Neural progenitor cell (in vitro differentiated cells): ENCODE measurements at regions not wholly inside any gene's neighbourhood (a gene's known extent, or its start where the extent isn't known, plus 50 kb on each side); places are given as distances from the start of the nearest gene placed in this dataset.

ENCODE experiments used
- DNase-seq: peaks from one replicate; pipeline ENCODE4 v3.0.0-alpha.2; 2016; ENCODE audit warnings: low spot score
- H2AFZ ChIP-seq: fragments of 200-600 bp; sonication (generic); replicated peaks from 2 replicates; pipeline ENCODE4 v1.6.1; 2016; ENCODE audit warnings: antibody characterized with exemption
- H3F3A ChIP-seq: fragments of 200-600 bp; sonication (generic); 2 replicates; pipeline ENCODE4 v1.6.1; 2016; ENCODE audit warnings: antibody characterized with exemption, low read depth
- H3K27ac ChIP-seq: fragments of 200-600 bp; sonication (generic); 2 replicates; pipeline ENCODE4 v1.5.1; 2016; ENCODE audit warnings: mild to moderate bottlenecking
- H3K27me3 ChIP-seq: fragments of 200-600 bp; sonication (generic); 2 replicates; pipeline ENCODE4 v1.6.1; 2016; ENCODE audit warnings: mild to moderate bottlenecking, moderate library complexity
- H3K36me3 ChIP-seq: fragments of 200-600 bp; sonication (generic); 2 replicates; pipeline ENCODE4 v1.5.1; 2016
- H3K4me1 ChIP-seq: fragments of 200-600 bp; sonication (generic); 2 replicates; pipeline ENCODE4 v1.6.1; 2016; ENCODE audit warnings: mixed run types
- H3K4me2 ChIP-seq: fragments of 200-600 bp; sonication (generic); 2 replicates; pipeline ENCODE4 v1.6.1; 2016
- H3K4me3 ChIP-seq: fragments of 200-600 bp; sonication (generic); 2 replicates; pipeline ENCODE4 v1.5.1; 2016
- H3K79me2 ChIP-seq: fragments of 200-600 bp; sonication (generic); 2 replicates; pipeline ENCODE4 v1.6.1; 2016; ENCODE audit warnings: low read depth
- H3K9ac ChIP-seq: fragments of 200-600 bp; sonication (generic); 2 replicates; pipeline ENCODE4 v1.6.1; 2016
- H3K9me3 ChIP-seq: fragments of 200-600 bp; sonication (generic); 2 replicates; pipeline ENCODE4 v1.5.1; 2016; ENCODE audit warnings: low read depth
- H4K20me1 ChIP-seq: fragments of 200-600 bp; sonication (generic); 2 replicates; pipeline ENCODE4 v1.6.1; 2016; ENCODE audit warnings: low read depth
- H3K27ac Mint-ChIP-seq: 3 replicates; pipeline ENCODE4 v1.8.0; 2021; ENCODE audit warnings: mixed read lengths
- H3K27me3 Mint-ChIP-seq: 2 replicates; pipeline ENCODE4 v1.8.0; 2022; ENCODE audit warnings: low read depth, mild to moderate bottlenecking, inconsistent platforms, moderate library complexity, mixed read lengths; ENCODE audit not compliant: insufficient read depth
- H3K36me3 Mint-ChIP-seq: 3 replicates; pipeline ENCODE4 v1.8.0; 2021; ENCODE audit warnings: mixed read lengths
- H3K4me1 Mint-ChIP-seq: 3 replicates; pipeline ENCODE4 v1.8.0; 2021; ENCODE audit warnings: mixed read lengths
- H3K4me3 Mint-ChIP-seq: 3 replicates; pipeline ENCODE4 v1.8.0; 2021; ENCODE audit warnings: mild to moderate bottlenecking, moderate library complexity, mixed read lengths
- H3K9me3 Mint-ChIP-seq: 3 replicates; pipeline ENCODE4 v1.8.0; 2020; ENCODE audit warnings: mixed read lengths
- EZH2 ChIP-seq: fragments of 200-600 bp; sonication (generic); IDR thresholded peaks from 2 replicates; pipeline ENCODE4 v1.6.1; 2017; ENCODE audit warnings: antibody characterized with exemption, mild to moderate bottlenecking, moderate library complexity
- EZH2phosphoT487 ChIP-seq: fragments of 200-600 bp; sonication (generic); IDR thresholded peaks from 2 replicates; pipeline ENCODE4 v1.6.1; 2017; ENCODE audit warnings: antibody characterized with exemption
- TF ChIP-seq, protein P1 (sequence below): fragments of 200-600 bp; sonication (generic); IDR thresholded peaks from 2 replicates; pipeline ENCODE4 v1.5.1; 2017; ENCODE audit warnings: antibody characterized with exemption, mild to moderate bottlenecking

- Histone ChIP-seq H3K27me3 (no peaks in the 10 kb centered on the region), H4K20me1 (no peaks in the 10 kb centered on the region), H3F3A (peaks cover 26% of the 10 kb centered on the region), H3K4me3 (no peak overlapping the region), H3K4me1 (peaks cover 34% of the 10 kb centered on the region), H3K36me3 (no peaks in the 10 kb centered on the region), H3K79me2 (no peaks in the 10 kb centered on the region), H3K9me3 (no peaks in the 10 kb centered on the region), H2AFZ (no peak overlapping the region), H3K4me2 (no peak overlapping the region), H3K9ac (no peak overlapping the region), H3K27ac (no peak overlapping the region)
- H3K9me3 Mint-ChIP-seq: peaks cover 22% of the 10 kb centered on the region
- H3K36me3 Mint-ChIP-seq: peaks cover 5% of the 10 kb centered on the region
- TF ChIP-seq EZH2: no peak
- TF ChIP-seq, protein P1, sequence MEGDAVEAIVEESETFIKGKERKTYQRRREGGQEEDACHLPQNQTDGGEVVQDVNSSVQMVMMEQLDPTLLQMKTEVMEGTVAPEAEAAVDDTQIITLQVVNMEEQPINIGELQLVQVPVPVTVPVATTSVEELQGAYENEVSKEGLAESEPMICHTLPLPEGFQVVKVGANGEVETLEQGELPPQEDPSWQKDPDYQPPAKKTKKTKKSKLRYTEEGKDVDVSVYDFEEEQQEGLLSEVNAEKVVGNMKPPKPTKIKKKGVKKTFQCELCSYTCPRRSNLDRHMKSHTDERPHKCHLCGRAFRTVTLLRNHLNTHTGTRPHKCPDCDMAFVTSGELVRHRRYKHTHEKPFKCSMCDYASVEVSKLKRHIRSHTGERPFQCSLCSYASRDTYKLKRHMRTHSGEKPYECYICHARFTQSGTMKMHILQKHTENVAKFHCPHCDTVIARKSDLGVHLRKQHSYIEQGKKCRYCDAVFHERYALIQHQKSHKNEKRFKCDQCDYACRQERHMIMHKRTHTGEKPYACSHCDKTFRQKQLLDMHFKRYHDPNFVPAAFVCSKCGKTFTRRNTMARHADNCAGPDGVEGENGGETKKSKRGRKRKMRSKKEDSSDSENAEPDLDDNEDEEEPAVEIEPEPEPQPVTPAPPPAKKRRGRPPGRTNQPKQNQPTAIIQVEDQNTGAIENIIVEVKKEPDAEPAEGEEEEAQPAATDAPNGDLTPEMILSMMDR: no peak
- no peak for TF ChIP-seq EZH2phosphoT487
- H3K4me1 Mint-ChIP-seq: peaks cover 29% of the 10 kb centered on the region
- peaks cover 21% of the 10 kb centered on the region for H3K27me3 Mint-ChIP-seq
- no peak overlapping the region for H3K27ac Mint-ChIP-seq
- no peak for DNase-seq
- H3K4me3 Mint-ChIP-seq: no peak overlapping the region
These were observed 87.1 kb upstream of the RGMA start for GRCh38 chr15:93176065-93176464.

- peaks cover 22% of the 10 kb centered on the region for H3K9me3 Mint-ChIP-seq
- H3K9me3 ChIP-seq: no peaks in the 10 kb centered on the region
These were observed 85.8 kb upstream of the RGMA start for GRCh38 chr15:93174836-93175235.

GRCh38 chr15:93173369-93173768, 84.4 kb upstream of the RGMA start:
- H3K9me3 ChIP-seq: no peaks in the 10 kb centered on the region
- H3K9ac ChIP-seq: no peak overlapping the region
- no peaks in the 10 kb centered on the region for H3K27me3 ChIP-seq
- Mint-ChIP-seq H3K27ac (no peak overlapping the region), H3K4me1 (peaks cover 10% of the 10 kb centered on the region), H3K27me3 (peaks cover 21% of the 10 kb centered on the region), H3K9me3 (peaks cover 22% of the 10 kb centered on the region), H3K36me3 (peaks cover 5% of the 10 kb centered on the region), H3K4me3 (no peak overlapping the region)
- H3K4me3 ChIP-seq: no peak overlapping the region
- H3F3A ChIP-seq: peaks cover 5% of the 10 kb centered on the region
- no peaks in the 10 kb centered on the region for H4K20me1 ChIP-seq
- no peak for TF ChIP-seq EZH2phosphoT487
- TF ChIP-seq, protein P1: no peak
- no peak for TF ChIP-seq EZH2
- peaks cover 13% of the 10 kb centered on the region for H3K4me1 ChIP-seq
- no peak overlapping the region for H3K4me2 ChIP-seq
- no peak overlapping the region for H3K27ac ChIP-seq
- no peaks in the 10 kb centered on the region for H3K79me2 ChIP-seq
- H2AFZ ChIP-seq: no peak overlapping the region
- no peaks in the 10 kb centered on the region for H3K36me3 ChIP-seq
- no peak for DNase-seq

More at GRCh38 chr15:93174836-93175235, 85.8 kb upstream of the RGMA start:
- Mint-ChIP-seq H3K27me3 (peaks cover 21% of the 10 kb centered on the region), H3K36me3 (peaks cover 5% of the 10 kb centered on the region), H3K27ac (no peak overlapping the region), H3K4me3 (no peak overlapping the region), H3K4me1 (peaks cover 22% of the 10 kb centered on the region)
- H3K27ac ChIP-seq: no peak overlapping the region
- DNase-seq: no peak
- no peaks in the 10 kb centered on the region for H4K20me1 ChIP-seq
- H3K4me3 ChIP-seq: no peak overlapping the region
- H2AFZ ChIP-seq: no peak overlapping the region
- H3K27me3 ChIP-seq: no peaks in the 10 kb centered on the region
- peaks cover 19% of the 10 kb centered on the region for H3F3A ChIP-seq
- no peak overlapping the region for H3K9ac ChIP-seq
- peaks cover 26% of the 10 kb centered on the region for H3K4me1 ChIP-seq
- no peak for TF ChIP-seq EZH2
- TF ChIP-seq EZH2phosphoT487: no peak
- TF ChIP-seq, protein P1: no peak
- H3K4me2 ChIP-seq: no peak overlapping the region
- no peaks in the 10 kb centered on the region for H3K36me3 ChIP-seq
- H3K79me2 ChIP-seq: no peaks in the 10 kb centered on the region
